GM20000 (cell line): ENCODE measurements at regions not wholly inside any gene's neighbourhood (a gene's known extent, or its start where the extent isn't known, plus 50 kb on each side); places are given as distances from the start of the nearest gene placed in this dataset.

ENCODE experiments used
- DNase-seq: peaks from one replicate; pipeline ENCODE4 v3.0.0; 2012; ENCODE audit warnings: low spot score
- TF ChIP-seq, protein P1 (sequence below): IDR thresholded peaks from 2 replicates; pipeline ENCODE4 v1.5.1; 2012; ENCODE audit warnings: mild to moderate bottlenecking, control low read depth; ENCODE audit errors: extremely low read depth, missing control alignments

DNA sequence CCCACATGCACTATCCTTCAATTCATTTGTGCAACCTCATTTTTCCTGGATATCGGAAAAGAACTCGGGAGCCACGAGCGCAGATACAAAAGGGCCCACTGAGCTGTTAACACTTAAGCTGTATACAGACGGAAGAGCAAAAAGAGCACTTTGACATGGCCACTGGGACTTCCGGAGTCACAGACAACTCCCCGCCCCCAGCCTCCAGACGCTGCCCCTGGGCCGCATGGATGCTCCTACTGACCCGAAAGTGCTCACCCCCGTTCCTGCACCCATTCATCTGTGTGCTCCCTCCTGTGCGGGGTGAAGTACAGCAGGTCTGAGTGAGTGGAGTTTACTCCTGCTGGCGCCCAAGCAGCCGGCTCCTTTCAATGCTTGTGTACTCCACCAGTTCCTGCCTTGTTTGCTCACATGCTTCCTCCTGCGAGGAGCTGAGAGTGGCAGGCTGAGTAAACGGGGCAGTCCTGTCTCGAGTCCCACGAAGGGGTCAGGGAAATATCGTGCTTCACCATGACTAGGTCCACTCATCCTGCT lies 901.0 kb upstream of the CTNND2 start:
- DNase-seq = no peak
- TF ChIP-seq, protein P1, sequence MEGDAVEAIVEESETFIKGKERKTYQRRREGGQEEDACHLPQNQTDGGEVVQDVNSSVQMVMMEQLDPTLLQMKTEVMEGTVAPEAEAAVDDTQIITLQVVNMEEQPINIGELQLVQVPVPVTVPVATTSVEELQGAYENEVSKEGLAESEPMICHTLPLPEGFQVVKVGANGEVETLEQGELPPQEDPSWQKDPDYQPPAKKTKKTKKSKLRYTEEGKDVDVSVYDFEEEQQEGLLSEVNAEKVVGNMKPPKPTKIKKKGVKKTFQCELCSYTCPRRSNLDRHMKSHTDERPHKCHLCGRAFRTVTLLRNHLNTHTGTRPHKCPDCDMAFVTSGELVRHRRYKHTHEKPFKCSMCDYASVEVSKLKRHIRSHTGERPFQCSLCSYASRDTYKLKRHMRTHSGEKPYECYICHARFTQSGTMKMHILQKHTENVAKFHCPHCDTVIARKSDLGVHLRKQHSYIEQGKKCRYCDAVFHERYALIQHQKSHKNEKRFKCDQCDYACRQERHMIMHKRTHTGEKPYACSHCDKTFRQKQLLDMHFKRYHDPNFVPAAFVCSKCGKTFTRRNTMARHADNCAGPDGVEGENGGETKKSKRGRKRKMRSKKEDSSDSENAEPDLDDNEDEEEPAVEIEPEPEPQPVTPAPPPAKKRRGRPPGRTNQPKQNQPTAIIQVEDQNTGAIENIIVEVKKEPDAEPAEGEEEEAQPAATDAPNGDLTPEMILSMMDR = no peak

GRCh38 chr5:12799165-12799564 lies 894.9 kb upstream of the CTNND2 start:
- TF ChIP-seq, protein P1 = no peak
- DNase-seq = no peak

DNA sequence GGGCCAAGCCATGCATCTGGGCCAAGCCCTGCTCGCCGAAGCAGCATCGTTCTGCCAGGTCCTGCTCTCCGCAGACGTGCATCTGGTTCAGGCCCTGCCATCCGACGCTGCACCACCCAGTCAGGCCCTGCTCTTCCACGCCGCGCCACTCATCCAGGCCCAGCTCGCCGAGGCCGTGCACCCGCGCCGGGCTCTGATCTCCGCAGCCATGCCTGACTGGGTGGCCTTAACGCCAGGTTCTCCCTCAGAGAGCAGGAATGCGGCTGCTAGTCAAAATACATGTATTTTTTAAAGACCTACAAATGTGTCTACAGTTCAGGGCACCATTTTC lies 891.1 kb upstream of the CTNND2 start:
- TF ChIP-seq, protein P1 = no peak
- DNase-seq = no peak

DNA sequence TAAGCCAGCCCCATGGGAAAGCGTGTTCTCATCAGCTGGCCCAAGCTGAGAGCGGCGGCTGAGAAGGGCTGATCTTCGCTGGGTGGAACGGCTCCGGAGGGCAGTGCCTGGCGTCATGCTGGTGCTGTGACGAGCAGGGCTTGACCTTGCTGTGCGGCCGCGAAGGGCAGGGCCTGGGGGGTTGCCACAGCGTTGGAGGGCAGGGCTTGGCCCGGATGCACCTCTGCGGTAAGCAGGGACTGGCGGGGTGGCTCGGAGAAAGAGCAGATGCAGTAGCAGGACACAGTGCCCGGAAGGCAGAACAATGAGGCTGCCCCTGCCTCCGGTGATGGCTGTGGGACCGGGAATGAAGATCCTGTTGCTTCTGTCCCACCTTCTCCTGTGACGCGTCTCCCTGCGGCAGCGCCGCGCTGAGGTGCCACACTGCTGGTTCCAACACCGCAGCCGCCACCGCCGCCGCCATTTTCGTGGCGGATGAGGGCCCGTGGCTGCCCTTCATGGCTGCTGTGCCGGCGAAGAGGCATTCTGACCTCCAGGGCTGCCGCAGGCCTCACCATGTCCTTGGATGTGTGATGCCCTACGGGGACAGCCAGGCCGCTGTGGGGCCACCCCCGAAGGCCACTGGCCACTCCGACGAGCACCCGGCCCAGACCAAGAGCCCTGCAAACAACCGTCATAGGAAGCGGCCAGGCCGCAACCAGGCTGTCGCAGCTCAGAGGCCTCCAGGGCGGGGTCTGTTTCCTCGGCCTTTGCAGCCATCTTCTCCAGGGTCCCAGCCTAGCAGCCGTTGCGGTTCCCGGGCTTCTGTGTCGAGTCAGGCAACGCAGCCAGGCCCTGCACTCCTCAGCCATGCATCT lies 890.5 kb upstream of the CTNND2 start:
- TF ChIP-seq, protein P1 = no peak
- DNase-seq = no peak

- no peak for DNase-seq
- TF ChIP-seq, protein P1 = no peak
Observed at GRCh38 chr5:12793373-12793772, 889.1 kb upstream of the CTNND2 start.

- no peak for DNase-seq
- TF ChIP-seq, protein P1 = no peak
Observed at GRCh38 chr5:12780536-12780935, 876.3 kb upstream of the CTNND2 start.

- TF ChIP-seq, protein P1 = no peak
- no peak for DNase-seq
Observed at GRCh38 chr5:12777342-12777741, 873.1 kb upstream of the CTNND2 start.
